ENCODE measurements at regions not wholly inside any gene's neighbourhood (a gene's known extent, or its start where the extent isn't known, plus 50 kb on each side); places are given as distances from the start of the nearest gene placed in this dataset.

DNA sequence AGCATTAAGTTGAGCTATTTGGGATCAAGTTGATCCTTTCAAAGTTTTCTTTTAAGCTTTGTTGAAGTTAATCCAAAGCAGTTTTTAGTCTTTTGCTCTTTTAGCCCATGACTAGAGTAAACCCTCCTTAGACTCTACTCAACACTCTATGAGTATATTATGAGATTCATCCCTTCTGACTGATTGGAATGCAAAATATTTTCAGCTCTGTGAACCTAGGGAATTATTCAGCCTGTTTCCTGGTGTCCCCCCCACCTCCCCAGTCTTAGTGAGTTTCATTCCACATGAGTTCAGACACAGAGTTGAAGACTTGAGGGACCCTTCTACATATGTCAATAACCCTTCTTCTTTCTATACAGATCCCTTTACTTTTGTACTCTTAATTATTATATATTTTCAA is 413.7 kb downstream of the RFPL4B start:
- TF ChIP-seq POLR2AphosphoS5 (IDR thresholded peaks at IDR 0.05; ENCODE audit: low read depth, low read length) (no peak), JUND (IDR thresholded peaks at IDR 0.05) (no peak), POLR2A (IDR thresholded peaks at IDR 0.05; ENCODE audit: borderline replicate concordance, extremely low read depth, insufficient read depth, insufficient read length) (no peak), SP1 (IDR thresholded peaks at IDR 0.05; ENCODE audit: low read depth) (no peak), YY1 (IDR thresholded peaks at IDR 0.05; ENCODE audit: extremely low read depth, insufficient replicate concordance, low read depth, low read length) (no peak)
- TF ChIP-seq, protein P1, sequence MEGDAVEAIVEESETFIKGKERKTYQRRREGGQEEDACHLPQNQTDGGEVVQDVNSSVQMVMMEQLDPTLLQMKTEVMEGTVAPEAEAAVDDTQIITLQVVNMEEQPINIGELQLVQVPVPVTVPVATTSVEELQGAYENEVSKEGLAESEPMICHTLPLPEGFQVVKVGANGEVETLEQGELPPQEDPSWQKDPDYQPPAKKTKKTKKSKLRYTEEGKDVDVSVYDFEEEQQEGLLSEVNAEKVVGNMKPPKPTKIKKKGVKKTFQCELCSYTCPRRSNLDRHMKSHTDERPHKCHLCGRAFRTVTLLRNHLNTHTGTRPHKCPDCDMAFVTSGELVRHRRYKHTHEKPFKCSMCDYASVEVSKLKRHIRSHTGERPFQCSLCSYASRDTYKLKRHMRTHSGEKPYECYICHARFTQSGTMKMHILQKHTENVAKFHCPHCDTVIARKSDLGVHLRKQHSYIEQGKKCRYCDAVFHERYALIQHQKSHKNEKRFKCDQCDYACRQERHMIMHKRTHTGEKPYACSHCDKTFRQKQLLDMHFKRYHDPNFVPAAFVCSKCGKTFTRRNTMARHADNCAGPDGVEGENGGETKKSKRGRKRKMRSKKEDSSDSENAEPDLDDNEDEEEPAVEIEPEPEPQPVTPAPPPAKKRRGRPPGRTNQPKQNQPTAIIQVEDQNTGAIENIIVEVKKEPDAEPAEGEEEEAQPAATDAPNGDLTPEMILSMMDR (IDR thresholded peaks at IDR 0.05 in 2 of 3, conservative IDR thresholded peaks at IDR 0.05 in 1 of 3; ENCODE audit: borderline replicate concordance in 1 of 3, insufficient read depth in 1 of 3, low read depth in 2 of 3, low read length in 2 of 3): no peak
- TF ChIP-seq, protein P2, sequence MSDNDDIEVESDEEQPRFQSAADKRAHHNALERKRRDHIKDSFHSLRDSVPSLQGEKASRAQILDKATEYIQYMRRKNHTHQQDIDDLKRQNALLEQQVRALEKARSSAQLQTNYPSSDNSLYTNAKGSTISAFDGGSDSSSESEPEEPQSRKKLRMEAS (IDR thresholded peaks at IDR 0.05): no peak
